ENCODE measurements at regions not wholly inside any gene's neighbourhood (a gene's known extent, or its start where the extent isn't known, plus 50 kb on each side); places are given as distances from the start of the nearest gene placed in this dataset.

- no peaks in the 10 kb centered on the region for H3K27me3 ChIP-seq (ENCODE audit: insufficient read depth)
- no peaks in the 10 kb centered on the region for H3F3A ChIP-seq (replicated peaks; ENCODE audit: insufficient read depth)
- H3K9me2 ChIP-seq = no peaks in the 10 kb centered on the region
- H3K9me3 ChIP-seq = no peaks in the 10 kb centered on the region
- H4K20me1 ChIP-seq (ENCODE audit: insufficient read depth) = no peaks in the 10 kb centered on the region
- H3K4me3 ChIP-seq (ENCODE audit: low read depth in 2 of 2, low read length in 1 of 2) = no peak overlapping the region
- TF ChIP-seq NRF1 (IDR thresholded peaks at IDR 0.05; ENCODE audit: low read depth, low read length) (no peak), USF2 (IDR thresholded peaks at IDR 0.05; ENCODE audit: borderline replicate concordance, low read depth, low read length) (no peak), ZBTB33 (IDR thresholded peaks at IDR 0.05; ENCODE audit: borderline replicate concordance, low read depth) (no peak), RAD21 (IDR thresholded peaks at IDR 0.05; ENCODE audit: low read length) (no peak)
- CTCF ChIA-PET = no interaction called here
- no peak overlapping the region for H3K4me2 ChIP-seq
- no peaks in the 10 kb centered on the region for H3K36me3 ChIP-seq (replicated peaks in 1 of 2; ENCODE audit: control insufficient read depth in 1 of 2, insufficient read depth in 2 of 2, low read length in 1 of 2)
- DNase-seq = no peak
- H3K27ac ChIP-seq (ENCODE audit: low read depth in 2 of 2, low read length in 1 of 2) = no peak overlapping the region
- no peaks in the 10 kb centered on the region for H3K79me2 ChIP-seq (ENCODE audit: insufficient read depth)
- WGBS (ENCODE audit: low lambda C conversion rate) = 37% methylated on average over 6 of the region's 6 CpGs
- no peak overlapping the region for H2AFZ ChIP-seq (ENCODE audit: low read depth)
- peaks cover 0 to 2% of the 10 kb centered on the region in 2 experiments; a peak in 1 of 4 replicates for H3K4me1 ChIP-seq (ENCODE audit: control insufficient read depth in 1 of 2, insufficient read depth in 2 of 2, low read depth in 1 of 2, low read length in 1 of 2)
- no peak overlapping the region for H3K9ac ChIP-seq
- POLR2A ChIA-PET = no interaction called here
Observed at GRCh38 chr9:89838621-89839020, 233.8 kb downstream of the GADD45G start.

GRCh38 chr9:89839449-89839848 is 234.6 kb downstream of the GADD45G start:
- POLR2A ChIA-PET = no interaction called here
- WGBS (ENCODE audit: low lambda C conversion rate) = 35% methylated on average over 4 of the region's 4 CpGs
- Histone ChIP-seq H3K4me3 (ENCODE audit: low read depth in 2 of 2, low read length in 1 of 2) (no peak overlapping the region), H3K4me2 (no peak overlapping the region), H3K79me2 (ENCODE audit: insufficient read depth) (no peaks in the 10 kb centered on the region), H3K4me1 (ENCODE audit: control insufficient read depth in 1 of 2, insufficient read depth in 2 of 2, low read depth in 1 of 2, low read length in 1 of 2) (peaks cover 0 to 2% of the 10 kb centered on the region in 2 experiments; a peak in 1 of 4 replicates), H3K9me2 (no peaks in the 10 kb centered on the region), H4K20me1 (ENCODE audit: insufficient read depth) (no peaks in the 10 kb centered on the region), H2AFZ (ENCODE audit: low read depth) (no peak overlapping the region), H3F3A (replicated peaks; ENCODE audit: insufficient read depth) (no peaks in the 10 kb centered on the region), H3K36me3 (replicated peaks in 1 of 2; ENCODE audit: control insufficient read depth in 1 of 2, insufficient read depth in 2 of 2, low read length in 1 of 2) (no peaks in the 10 kb centered on the region), H3K27ac (ENCODE audit: low read depth in 2 of 2, low read length in 1 of 2) (no peak overlapping the region), H3K9ac (no peak overlapping the region), H3K9me3 (no peaks in the 10 kb centered on the region), H3K27me3 (ENCODE audit: insufficient read depth) (no peaks in the 10 kb centered on the region)
- DNase-seq = no peak
- TF ChIP-seq FOSL2 (IDR thresholded peaks at IDR 0.05; ENCODE audit: borderline replicate concordance, low read depth) (no peak), USF2 (IDR thresholded peaks at IDR 0.05; ENCODE audit: borderline replicate concordance, low read depth, low read length) (no peak), GATA2 (CRISPR knock-in tag; IDR thresholded peaks at IDR 0.05) (no peak), EZH2phosphoT487 (IDR thresholded peaks at IDR 0.05; ENCODE audit: borderline replicate concordance, low read depth) (no peak), POLR2AphosphoS5 (IDR thresholded peaks at IDR 0.05; ENCODE audit: low read depth, low read length) (no peak), TEAD4 (IDR thresholded peaks at IDR 0.05; ENCODE audit: borderline replicate concordance, insufficient read depth) (no peak), MAX (IDR thresholded peaks at IDR 0.05; ENCODE audit: low read depth) (no peak), JUND (IDR thresholded peaks at IDR 0.05) (no peak), RCOR1 (IDR thresholded peaks at IDR 0.05; ENCODE audit: low read length) (no peak), ZBTB33 (IDR thresholded peaks at IDR 0.05; ENCODE audit: borderline replicate concordance, low read depth) (no peak), TAF1 (IDR thresholded peaks at IDR 0.05; ENCODE audit: borderline replicate concordance, low read depth, low read length) (no peak), PBX3 (IDR thresholded peaks at IDR 0.05) (no peak)
- CTCF ChIA-PET = interaction anchor here (1.2 to 1.8 kb wide), 2 partner anchors 8 to 13 kb away, joined by 3 read pairs; no protein-coding TSS in a partner anchor

Measured in SK-N-SH (cell line).